ENCODE measurements at regions not wholly inside any gene's neighbourhood (a gene's known extent, or its start where the extent isn't known, plus 50 kb on each side); places are given as distances from the start of the nearest gene placed in this dataset.

DNA sequence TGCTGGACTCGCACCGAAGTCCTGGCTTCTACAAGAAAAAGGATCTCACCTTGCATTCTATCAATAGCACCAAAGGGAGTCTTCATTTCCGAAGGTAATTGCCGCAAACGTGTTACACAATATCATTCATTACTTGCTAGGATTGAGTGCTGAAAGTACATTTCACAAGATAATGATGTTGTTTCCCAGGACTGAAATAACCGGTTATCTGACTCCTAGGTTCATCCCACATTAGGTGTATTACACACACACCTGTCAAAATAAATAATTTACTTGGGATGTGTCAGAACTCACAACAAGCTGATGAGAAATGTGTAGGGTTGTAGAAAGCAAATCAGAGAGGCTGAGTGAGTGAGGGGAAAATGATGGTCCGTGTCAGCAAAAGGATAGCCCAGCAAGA lies 219.4 kb upstream of the RHOBTB1 start:
- TF ChIP-seq IKZF4 (CRISPR knock-in tag; IDR thresholded peaks at IDR 0.05; ENCODE audit: borderline replicate concordance, low read depth, not compliant biosample characterization) = no peak
- no peak for TF ChIP-seq POLR2A (IDR thresholded peaks at IDR 0.05; ENCODE audit: insufficient read depth in 1 of 2, low read depth in 2 of 2, low read length in 2 of 2)
- TF ChIP-seq POLR2AphosphoS5 (IDR thresholded peaks at IDR 0.05; ENCODE audit: low read depth, low read length) = no peak
- TF ChIP-seq ZBTB20 (CRISPR knock-in tag; IDR thresholded peaks at IDR 0.05; ENCODE audit: borderline replicate concordance, low read depth) = no peak
- TF ChIP-seq TBP (CRISPR knock-in tag; IDR thresholded peaks at IDR 0.05) = no peak
- TF ChIP-seq PCBP2 (optimal IDR thresholded peaks at IDR 0.05; ENCODE audit: low read depth, low read length, poor library complexity, severe bottlenecking) = no peak
- TF ChIP-seq ELF1 (CRISPR knock-in tag; IDR thresholded peaks at IDR 0.05) = no peak
- TF ChIP-seq MXI1 (IDR thresholded peaks at IDR 0.05; ENCODE audit: borderline replicate concordance, low read depth, low read length) = no peak
- no peak for TF ChIP-seq SRF (IDR thresholded peaks at IDR 0.05; ENCODE audit: low read depth, low read length)
- no peak for TF ChIP-seq JUND (CRISPR knock-in tag; IDR thresholded peaks at IDR 0.05)
- no peak for TF ChIP-seq ZNF10 (CRISPR knock-in tag; IDR thresholded peaks at IDR 0.05; ENCODE audit: borderline replicate concordance, low read depth)
- TF ChIP-seq, protein P1, sequence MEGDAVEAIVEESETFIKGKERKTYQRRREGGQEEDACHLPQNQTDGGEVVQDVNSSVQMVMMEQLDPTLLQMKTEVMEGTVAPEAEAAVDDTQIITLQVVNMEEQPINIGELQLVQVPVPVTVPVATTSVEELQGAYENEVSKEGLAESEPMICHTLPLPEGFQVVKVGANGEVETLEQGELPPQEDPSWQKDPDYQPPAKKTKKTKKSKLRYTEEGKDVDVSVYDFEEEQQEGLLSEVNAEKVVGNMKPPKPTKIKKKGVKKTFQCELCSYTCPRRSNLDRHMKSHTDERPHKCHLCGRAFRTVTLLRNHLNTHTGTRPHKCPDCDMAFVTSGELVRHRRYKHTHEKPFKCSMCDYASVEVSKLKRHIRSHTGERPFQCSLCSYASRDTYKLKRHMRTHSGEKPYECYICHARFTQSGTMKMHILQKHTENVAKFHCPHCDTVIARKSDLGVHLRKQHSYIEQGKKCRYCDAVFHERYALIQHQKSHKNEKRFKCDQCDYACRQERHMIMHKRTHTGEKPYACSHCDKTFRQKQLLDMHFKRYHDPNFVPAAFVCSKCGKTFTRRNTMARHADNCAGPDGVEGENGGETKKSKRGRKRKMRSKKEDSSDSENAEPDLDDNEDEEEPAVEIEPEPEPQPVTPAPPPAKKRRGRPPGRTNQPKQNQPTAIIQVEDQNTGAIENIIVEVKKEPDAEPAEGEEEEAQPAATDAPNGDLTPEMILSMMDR (CRISPR knock-in tag; IDR thresholded peaks at IDR 0.05) = no peak
- no peak for TF ChIP-seq CREB1 (IDR thresholded peaks at IDR 0.05)
- TF ChIP-seq CREB1 (CRISPR knock-in tag; IDR thresholded peaks at IDR 0.05) = no peak
- no peak for TF ChIP-seq AKAP8 (CRISPR knock-in tag; IDR thresholded peaks at IDR 0.05)
